Keratinocyte (primary cell): ENCODE measurements at regions not wholly inside any gene's neighbourhood (a gene's known extent, or its start where the extent isn't known, plus 50 kb on each side); places are given as distances from the start of the nearest gene placed in this dataset.

Experiments
- DNase-seq: peaks from one replicate; pipeline ENCODE4 v3.0.0-alpha.2; 2011; ENCODE audit warnings: low read depth, missing footprints, low spot score
- FAIRE-seq: peaks from 2 replicates; lab custom pipeline; 2011; peaks lifted over from hg19 to GRCh38; lab: Jason Lieb, UNC
- H2AFZ ChIP-seq: 2 replicates; pipeline ENCODE4 v1.6.0; 2012; ENCODE audit warnings: low read length, control low read depth, inconsistent platforms; ENCODE audit not compliant: control insufficient read depth
- H3K27ac ChIP-seq: 2 replicates; pipeline ENCODE4 v1.5.1; 2011; ENCODE audit warnings: low read length; ENCODE audit not compliant: control insufficient read depth, insufficient read depth
- H3K27me3 ChIP-seq: 3 replicates; pipeline ENCODE4 v1.6.0; 2011; ENCODE audit warnings: low read length; ENCODE audit not compliant: control insufficient read depth, insufficient read depth; ENCODE audit errors: extremely low read depth
- H3K36me3 ChIP-seq, 2 experiments: 2 replicates in 1 of 2; 3 replicates in 1 of 2; pipeline ENCODE4 v1.5.1; 2011; ENCODE audit warnings: low read length in 2 of 2, mild to moderate bottlenecking in 1 of 2; ENCODE audit not compliant: control insufficient read depth in 2 of 2, insufficient read depth in 2 of 2; ENCODE audit errors: extremely low read depth in 1 of 2
- H3K4me1 ChIP-seq: 3 replicates; pipeline ENCODE4 v1.5.1; 2011; ENCODE audit warnings: low read length; ENCODE audit not compliant: control insufficient read depth, insufficient read depth; ENCODE audit errors: extremely low read depth
- H3K4me2 ChIP-seq: 3 replicates; pipeline ENCODE4 v1.6.0; 2011; ENCODE audit warnings: low read depth, low read length; ENCODE audit not compliant: control insufficient read depth, insufficient read depth; ENCODE audit errors: extremely low read depth
- H3K4me3 ChIP-seq, 3 experiments: fragments of 200-600 bp in 1 of 3; sonication (generic) in 1 of 3; 2 replicates in 2 of 3; 3 replicates in 1 of 3; pipeline ENCODE4 v1.5.1; 2011 to 2016; ENCODE audit warnings: low read length in 3 of 3, mild to moderate bottlenecking in 3 of 3, control low read depth in 2 of 3, inconsistent platforms in 1 of 3, low read depth in 1 of 3, mixed read lengths in 1 of 3, mixed run types in 1 of 3, moderate library complexity in 1 of 3; ENCODE audit not compliant: control insufficient read depth in 2 of 3, insufficient read depth in 2 of 3; ENCODE audit errors: extremely low read depth in 1 of 3
- H3K79me2 ChIP-seq: 2 replicates; pipeline ENCODE4 v1.6.0; 2012; ENCODE audit warnings: low read length; ENCODE audit not compliant: control insufficient read depth, insufficient read depth
- H3K9ac ChIP-seq: 3 replicates; pipeline ENCODE4 v1.6.0; 2011; ENCODE audit warnings: low read length; ENCODE audit not compliant: control insufficient read depth, insufficient read depth; ENCODE audit errors: extremely low read depth
- H3K9me1 ChIP-seq: 3 replicates; pipeline ENCODE4 v1.6.0; 2011; ENCODE audit warnings: low read length; ENCODE audit not compliant: control insufficient read depth, insufficient read depth; ENCODE audit errors: extremely low read depth
- H3K9me3 ChIP-seq: 2 replicates; pipeline ENCODE4 v1.5.1; 2012; ENCODE audit warnings: low read depth, low read length; ENCODE audit not compliant: control insufficient read depth
- H4K20me1 ChIP-seq: 3 replicates; pipeline ENCODE4 v1.6.0; 2011; ENCODE audit warnings: low read length; ENCODE audit not compliant: control insufficient read depth, insufficient read depth; ENCODE audit errors: extremely low read depth
- EZH2 ChIP-seq: IDR thresholded peaks from one replicate; pipeline ENCODE4 v1.6.1; 2012; ENCODE audit warnings: inconsistent platforms, mild to moderate bottlenecking, low read length, moderate library complexity
- dilution Hi-C: fragments of 300-500 bp; cut with MboI; formaldehyde crosslinking; loops from one replicate; pipeline ENCODE4 v1.7.0; 2020; ENCODE audit warnings: low sequenced_read_pairs; ENCODE audit not compliant: extremely low pct_ligation_motif_present
- TF ChIP-seq, protein P1 (sequence below), 3 experiments: IDR thresholded peaks in 1 of 3; conservative IDR thresholded peaks in 1 of 3; optimal IDR thresholded peaks in 1 of 3; 2 replicates in 2 of 3; 3 replicates in 1 of 3; pipeline versions ENCODE3 to v1.5.1; 2011; ENCODE audit warnings: low read length in 3 of 3, mild to moderate bottlenecking in 3 of 3, moderate library complexity in 2 of 3, control low read depth in 1 of 3, inconsistent platforms in 1 of 3; ENCODE audit not compliant: insufficient read depth in 2 of 3; ENCODE audit errors: extremely low read depth in 1 of 3

DNA sequence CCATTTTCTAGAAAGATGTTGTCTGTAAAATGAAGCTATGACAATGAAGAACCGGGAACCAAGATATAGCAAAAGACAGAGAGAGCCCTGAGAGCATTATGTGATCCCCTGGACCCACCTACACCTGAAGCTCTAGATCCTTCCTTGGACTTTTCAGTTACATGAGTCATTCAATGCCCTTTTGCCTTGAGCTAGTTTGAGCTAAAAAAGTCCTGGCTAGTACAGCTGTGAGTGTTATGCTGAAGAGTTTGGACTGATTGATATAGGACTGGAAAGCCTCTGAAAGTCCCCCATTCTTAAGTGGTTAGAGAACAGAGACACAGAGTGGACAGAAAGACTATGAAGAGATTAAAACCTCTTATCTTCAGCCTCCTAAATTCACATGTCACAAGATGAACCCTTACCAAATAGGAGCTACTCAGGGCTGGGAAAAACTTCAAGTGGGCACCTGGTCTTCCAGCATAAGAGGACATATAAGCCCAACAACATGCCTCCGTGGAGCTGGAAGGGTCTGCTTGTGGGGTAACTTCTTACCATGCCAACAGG lies 386.8 kb upstream of the NFE2L3 start:
- Histone ChIP-seq H3K79me2 (no peaks in the 10 kb centered on the region), H3K27me3 (no peaks in the 10 kb centered on the region), H3K36me3 (no peaks in the 10 kb centered on the region), H3K9me1 (no peaks in the 10 kb centered on the region), H3K4me2 (no peak overlapping the region), H3K27ac (no peak overlapping the region), H4K20me1 (no peaks in the 10 kb centered on the region), H2AFZ (no peak overlapping the region), H3K4me3 (no peak overlapping the region), H3K9ac (no peak overlapping the region), H3K4me1 (no peaks in the 10 kb centered on the region), H3K9me3 (no peaks in the 10 kb centered on the region)
- TF ChIP-seq EZH2, result no peak
- TF ChIP-seq, protein P1, sequence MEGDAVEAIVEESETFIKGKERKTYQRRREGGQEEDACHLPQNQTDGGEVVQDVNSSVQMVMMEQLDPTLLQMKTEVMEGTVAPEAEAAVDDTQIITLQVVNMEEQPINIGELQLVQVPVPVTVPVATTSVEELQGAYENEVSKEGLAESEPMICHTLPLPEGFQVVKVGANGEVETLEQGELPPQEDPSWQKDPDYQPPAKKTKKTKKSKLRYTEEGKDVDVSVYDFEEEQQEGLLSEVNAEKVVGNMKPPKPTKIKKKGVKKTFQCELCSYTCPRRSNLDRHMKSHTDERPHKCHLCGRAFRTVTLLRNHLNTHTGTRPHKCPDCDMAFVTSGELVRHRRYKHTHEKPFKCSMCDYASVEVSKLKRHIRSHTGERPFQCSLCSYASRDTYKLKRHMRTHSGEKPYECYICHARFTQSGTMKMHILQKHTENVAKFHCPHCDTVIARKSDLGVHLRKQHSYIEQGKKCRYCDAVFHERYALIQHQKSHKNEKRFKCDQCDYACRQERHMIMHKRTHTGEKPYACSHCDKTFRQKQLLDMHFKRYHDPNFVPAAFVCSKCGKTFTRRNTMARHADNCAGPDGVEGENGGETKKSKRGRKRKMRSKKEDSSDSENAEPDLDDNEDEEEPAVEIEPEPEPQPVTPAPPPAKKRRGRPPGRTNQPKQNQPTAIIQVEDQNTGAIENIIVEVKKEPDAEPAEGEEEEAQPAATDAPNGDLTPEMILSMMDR (optimal IDR thresholded peaks at IDR 0.05 in 1 of 3, IDR thresholded peaks at IDR 0.05 in 1 of 3, conservative IDR thresholded peaks at IDR 0.05 in 1 of 3; ENCODE audit: extremely low read depth in 1 of 3, insufficient read depth in 2 of 3, low read length in 3 of 3), result no peak
- dilution Hi-C loops, result no loop called here
- DNase-seq (no peak), FAIRE-seq (no peak)

DNA sequence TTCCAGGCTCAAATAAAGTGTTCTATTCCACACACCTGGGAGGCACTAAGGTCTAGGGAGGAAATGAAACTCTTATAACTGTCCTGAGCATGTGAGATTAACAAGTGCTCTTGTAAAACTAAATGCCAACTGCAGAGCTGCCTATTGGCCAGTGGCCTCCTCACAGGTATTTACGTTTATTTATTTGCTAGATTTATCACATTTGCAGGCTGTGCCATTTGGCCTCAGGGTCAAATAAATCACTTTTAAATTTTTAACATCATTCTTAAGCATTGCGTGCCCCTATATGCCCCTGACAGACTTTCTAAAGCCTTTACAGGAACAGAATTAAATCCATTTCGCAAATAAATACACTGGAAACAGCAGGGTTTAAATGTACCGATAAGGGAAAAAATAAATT lies 381.8 kb upstream of the NFE2L3 start:
- H3K9me1 ChIP-seq, result no peaks in the 10 kb centered on the region
- DNase-seq (no peak), FAIRE-seq (no peak)
- H3K27ac ChIP-seq, result no peak overlapping the region
- no peaks in the 10 kb centered on the region for H4K20me1 ChIP-seq
- H3K36me3 ChIP-seq, result no peaks in the 10 kb centered on the region
- H3K9me3 ChIP-seq, result no peaks in the 10 kb centered on the region
- no peaks in the 10 kb centered on the region for H3K79me2 ChIP-seq
- TF ChIP-seq, protein P1 (optimal IDR thresholded peaks at IDR 0.05 in 1 of 3, IDR thresholded peaks at IDR 0.05 in 1 of 3, conservative IDR thresholded peaks at IDR 0.05 in 1 of 3; ENCODE audit: extremely low read depth in 1 of 3, insufficient read depth in 2 of 3, low read length in 3 of 3), result no peak
- TF ChIP-seq EZH2, result no peak
- H3K4me3 ChIP-seq, result no peak overlapping the region
- H3K4me2 ChIP-seq, result no peak overlapping the region
- dilution Hi-C loops, result no loop called here
- H3K9ac ChIP-seq, result no peak overlapping the region
- no peaks in the 10 kb centered on the region for H3K4me1 ChIP-seq
- no peaks in the 10 kb centered on the region for H3K27me3 ChIP-seq
- H2AFZ ChIP-seq, result no peak overlapping the region
